Tibial nerve (tissue), 4 donors: ENCODE measurements at regions not wholly inside any gene's neighbourhood (a gene's known extent, or its start where the extent isn't known, plus 50 kb on each side); places are given as distances from the start of the nearest gene placed in this dataset.

ENCODE experiments used
- DNase-seq, 2 donors: peaks; one replicate each; pipeline ENCODE4 v3.0.0-alpha.2; 2019; ENCODE audit warnings: low spot score in 2 of 2
- H3K27ac ChIP-seq, 4 donors: fragments of 200-600 bp; sonication (generic) in 3 of 4; one replicate each; pipeline ENCODE4 v1.5.1; 2017 to 2019; ENCODE audit warnings: mild to moderate bottlenecking in 1 of 4
- H3K27me3 ChIP-seq, 2 donors: fragments of 200-600 bp; sonication (generic) in 1 of 2; one replicate each; pipeline versions ENCODE4 v1.5.1 to v1.6.0; 2017 to 2019
- H3K36me3 ChIP-seq, 3 donors: fragments of 200-600 bp; sonication (generic); one replicate each; pipeline ENCODE4 v1.5.1; 2018 to 2019
- H3K4me1 ChIP-seq, 4 donors: fragments of 200-600 bp; sonication (generic) in 3 of 4; one replicate each; pipeline ENCODE4 v1.5.1; 2017 to 2019
- H3K4me3 ChIP-seq, 4 donors: fragments of 200-600 bp; sonication (generic) in 3 of 4; one replicate each; pipeline ENCODE4 v1.5.1; 2017 to 2019; ENCODE audit warnings: mild to moderate bottlenecking in 1 of 4, moderate library complexity in 1 of 4
- H3K9me3 ChIP-seq, 4 donors: fragments of 200-600 bp; sonication (generic) in 3 of 4; one replicate each; pipeline ENCODE4 v1.5.1; 2017 to 2019
- CTCF ChIP-seq, 5 experiments: fragments of 200-600 bp in 3 of 5; fragments of 450-650 bp in 2 of 5; sonication (generic) in 3 of 5; IDR thresholded peaks; one replicate each; pipeline ENCODE4 v1.5.1; 2016 to 2019; ENCODE audit warnings: antibody characterized with exemption in 5 of 5, mild to moderate bottlenecking in 3 of 5, moderate library complexity in 2 of 5
- EP300 ChIP-seq, 2 donors: sonication (generic); formaldehyde crosslinking; IDR thresholded peaks; one replicate each; pipeline ENCODE4 v1.6.1; 2017; ENCODE audit warnings: antibody characterized with exemption in 2 of 2, mild to moderate bottlenecking in 1 of 2
- POLR2A ChIP-seq, 2 donors: fragments of 450-650 bp; IDR thresholded peaks; one replicate each; pipeline ENCODE4 v1.6.1; 2017; ENCODE audit warnings: antibody characterized with exemption in 2 of 2, mild to moderate bottlenecking in 2 of 2, moderate library complexity in 2 of 2
- WGBS, 2 donors: methylation state at CpG; one replicate each; pipeline ENCODE4 v1.1.5; 2018; 5-methylcytosine and 5-hydroxymethylcytosine counted together

GRCh38 chr11:120004723-120005122 is 133.2 kb downstream of the TRIM29 start:
- TF ChIP-seq POLR2A (IDR thresholded peaks at IDR 0.05) = no peak
- TF ChIP-seq EP300 (IDR thresholded peaks at IDR 0.05) = no peak
- no peak for TF ChIP-seq CTCF (IDR thresholded peaks at IDR 0.05)
- 81 to 93% methylated on average over 4 of the region's 4 CpGs for WGBS, 2 donors
- H3K27me3 ChIP-seq = peaks cover 0 to 22% of the 10 kb centered on the region in 2 donors

GRCh38 chr11:120001178-120002090 is 136.5 kb downstream of the TRIM29 start:
- Histone ChIP-seq H3K4me1 (no peaks in the 10 kb centered on the region), H3K27me3 (peaks cover 0 to 27% of the 10 kb centered on the region in 2 donors), H3K9me3 (no peaks in the 10 kb centered on the region), H3K27ac (no peak overlapping the region), H3K4me3 (no peak overlapping the region), H3K36me3 (no peaks in the 10 kb centered on the region)
- whole genome bisulfite sequencing, 2 donors = 25 to 27% methylated on average over 14 of the region's 14 CpGs
- TF ChIP-seq EP300 (IDR thresholded peaks at IDR 0.05) (no peak), CTCF (IDR thresholded peaks at IDR 0.05) (no peak), POLR2A (IDR thresholded peaks at IDR 0.05) (no peak)
- DNase-seq = no peak

More at GRCh38 chr11:120004723-120005122, 133.2 kb downstream of the TRIM29 start:
- Histone ChIP-seq H3K9me3 (no peaks in the 10 kb centered on the region), H3K27ac (no peak overlapping the region), H3K4me1 (no peaks in the 10 kb centered on the region), H3K36me3 (no peaks in the 10 kb centered on the region), H3K4me3 (no peak overlapping the region)
- no peak for DNase-seq

GRCh38 chr11:119999220-119999619 is 138.7 kb downstream of the TRIM29 start:
- Histone ChIP-seq H3K27me3 (peaks cover 0 to 21% of the 10 kb centered on the region in 2 donors), H3K4me3 (no peak overlapping the region), H3K9me3 (no peaks in the 10 kb centered on the region), H3K36me3 (no peaks in the 10 kb centered on the region), H3K4me1 (no peaks in the 10 kb centered on the region), H3K27ac (no peak overlapping the region)
- no peak for DNase-seq
- 68 to 75% methylated on average over 2 of the region's 2 CpGs for WGBS, 2 donors
- no peak for TF ChIP-seq POLR2A (IDR thresholded peaks at IDR 0.05)
- no peak for TF ChIP-seq CTCF (IDR thresholded peaks at IDR 0.05)
- no peak for TF ChIP-seq EP300 (IDR thresholded peaks at IDR 0.05)

- H3K36me3 ChIP-seq = no peaks in the 10 kb centered on the region
- 57 to 66% methylated on average over 4 to 5 of the region's 5 CpGs for whole genome bisulfite sequencing, 2 donors
- H3K9me3 ChIP-seq = no peaks in the 10 kb centered on the region
- no peak for DNase-seq
- TF ChIP-seq CTCF (IDR thresholded peaks at IDR 0.05) (no peak), EP300 (IDR thresholded peaks at IDR 0.05) (no peak), POLR2A (IDR thresholded peaks at IDR 0.05) (no peak)
- H3K4me3 ChIP-seq = no peak overlapping the region
- no peaks in the 10 kb centered on the region for H3K4me1 ChIP-seq
- H3K27ac ChIP-seq = no peak overlapping the region
- H3K27me3 ChIP-seq = peaks cover 0 to 14% of the 10 kb centered on the region in 2 donors
Observed at GRCh38 chr11:119996556-119996955, 141.4 kb downstream of the TRIM29 start.

- peaks cover 0 to 8% of the 10 kb centered on the region in 2 donors for H3K27me3 ChIP-seq
- 39 to 52% methylated on average over 6 of the region's 6 CpGs for WGBS, 2 donors
- no peak overlapping the region for H3K27ac ChIP-seq
- H3K4me3 ChIP-seq = no peak overlapping the region
- H3K9me3 ChIP-seq = no peaks in the 10 kb centered on the region
- no peak for TF ChIP-seq POLR2A (IDR thresholded peaks at IDR 0.05)
- no peak for TF ChIP-seq CTCF (IDR thresholded peaks at IDR 0.05)
- TF ChIP-seq EP300 (IDR thresholded peaks at IDR 0.05) = no peak
- H3K4me1 ChIP-seq = no peaks in the 10 kb centered on the region
- no peaks in the 10 kb centered on the region for H3K36me3 ChIP-seq
- DNase-seq = no peak
Observed at GRCh38 chr11:119995730-119996491, 142.0 kb downstream of the TRIM29 start.
